ENCODE measurements at regions not wholly inside any gene's neighbourhood (a gene's known extent, or its start where the extent isn't known, plus 50 kb on each side); places are given as distances from the start of the nearest gene placed in this dataset.
"Not testable (repeated sequence)": the region's sequence is repeated elsewhere in the genome, so short reads cannot be mapped to it uniquely, and the experiment has no call there.

- Histone ChIP-seq H3K4me2 (ENCODE audit: insufficient read depth, low read length) (no peak overlapping the region), H3K4me3 (ENCODE audit: insufficient read depth, low read length) (no peak overlapping the region), H3K4me1 (ENCODE audit: insufficient read depth, low read length) (no peaks in the 10 kb centered on the region), H3K79me2 (ENCODE audit: insufficient read depth, low read length) (no peaks in the 10 kb centered on the region), H3K27ac (ENCODE audit: low read depth, low read length) (no peak overlapping the region), H3K36me3 (ENCODE audit: insufficient read depth, low read length) (no peaks in the 10 kb centered on the region), H3K9me3 (ENCODE audit: low read depth, low read length) (no peaks in the 10 kb centered on the region), H2AFZ (ENCODE audit: low read length) (no peak overlapping the region), H4K20me1 (ENCODE audit: insufficient read depth, low read length) (no peaks in the 10 kb centered on the region), H3K27me3 (ENCODE audit: insufficient read depth, low read length) (no peaks in the 10 kb centered on the region)
- DNase-seq (ENCODE audit: insufficient read length, low spot score, missing footprints) = no peak
- no peak for TF ChIP-seq CTCF (IDR thresholded peaks at IDR 0.05; ENCODE audit: extremely low read depth, low read depth, low read length)
These were observed 64.8 kb upstream of the TBC1D3K start for GRCh38 chr17:37859451-37859850.

DNA sequence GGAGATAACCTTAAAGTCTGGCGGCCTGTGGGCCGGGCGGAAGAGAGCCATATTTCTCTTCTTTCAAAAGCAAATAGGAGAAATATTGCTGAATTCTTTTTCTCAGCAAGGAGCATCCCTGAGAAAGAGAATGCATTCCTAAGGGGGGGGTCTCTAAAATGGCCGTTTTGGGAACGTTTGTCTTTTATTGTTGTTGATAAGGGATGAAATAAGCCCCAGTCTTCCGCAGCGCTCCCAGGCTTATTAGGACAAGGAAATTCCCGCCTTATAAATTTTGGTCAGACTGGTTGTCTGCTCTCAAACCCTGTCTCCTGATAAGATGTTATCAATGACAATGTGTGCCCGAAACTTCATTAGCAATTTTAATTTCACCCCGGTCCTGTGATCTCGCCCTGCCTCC, 65.8 kb upstream of the TBC1D3K start:
- H3K9me3 ChIP-seq (ENCODE audit: low read depth, low read length); H3K36me3 ChIP-seq (ENCODE audit: insufficient read depth, low read length); H4K20me1 ChIP-seq (ENCODE audit: insufficient read depth, low read length); H3K79me2 ChIP-seq (ENCODE audit: insufficient read depth, low read length); H3K4me2 ChIP-seq (ENCODE audit: insufficient read depth, low read length); H3K27me3 ChIP-seq (ENCODE audit: insufficient read depth, low read length); H3K4me3 ChIP-seq (ENCODE audit: insufficient read depth, low read length); H3K27ac ChIP-seq (ENCODE audit: low read depth, low read length); H2AFZ ChIP-seq (ENCODE audit: low read length); H3K4me1 ChIP-seq (ENCODE audit: insufficient read depth, low read length); DNase-seq (ENCODE audit: insufficient read length, low spot score, missing footprints): not testable (repeated sequence)

- Histone ChIP-seq H3K79me2 (ENCODE audit: insufficient read depth, low read length) (no peaks in the 10 kb centered on the region), H4K20me1 (ENCODE audit: insufficient read depth, low read length) (no peaks in the 10 kb centered on the region), H3K27ac (ENCODE audit: low read depth, low read length) (no peak overlapping the region), H3K4me3 (ENCODE audit: insufficient read depth, low read length) (no peak overlapping the region), H3K9me3 (ENCODE audit: low read depth, low read length) (no peaks in the 10 kb centered on the region), H3K27me3 (ENCODE audit: insufficient read depth, low read length) (no peaks in the 10 kb centered on the region), H3K36me3 (ENCODE audit: insufficient read depth, low read length) (no peaks in the 10 kb centered on the region), H2AFZ (ENCODE audit: low read length) (no peak overlapping the region), H3K4me2 (ENCODE audit: insufficient read depth, low read length) (no peak overlapping the region), H3K4me1 (ENCODE audit: insufficient read depth, low read length) (no peaks in the 10 kb centered on the region)
- TF ChIP-seq CTCF (IDR thresholded peaks at IDR 0.05; ENCODE audit: extremely low read depth, low read depth, low read length) = no peak
- no peak for DNase-seq (ENCODE audit: insufficient read length, low spot score, missing footprints)
These were observed 68.0 kb upstream of the TBC1D3K start for GRCh38 chr17:37856245-37856644.

DNA sequence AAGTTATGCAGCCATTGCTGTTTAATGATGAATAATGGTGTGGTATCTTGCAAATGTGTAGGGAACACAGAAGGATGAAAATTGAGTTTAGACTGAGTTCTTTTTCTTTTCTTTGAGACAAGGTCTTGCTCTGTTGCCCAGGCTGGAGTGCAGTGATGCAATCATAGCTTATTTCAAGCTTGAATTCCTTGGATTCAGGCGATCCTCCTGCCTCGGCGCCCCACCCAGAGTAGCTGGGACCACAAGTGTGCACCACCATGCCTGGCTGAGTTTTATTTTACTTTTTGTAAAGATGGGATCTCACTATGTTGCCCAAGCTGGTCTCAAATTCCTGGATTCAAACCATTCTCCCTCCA, 74.6 kb upstream of the TBC1D3K start:
- no peaks in the 10 kb centered on the region for H3K27me3 ChIP-seq (ENCODE audit: insufficient read depth, low read length)
- H3K36me3 ChIP-seq (ENCODE audit: insufficient read depth, low read length) = no peaks in the 10 kb centered on the region
- no peak overlapping the region for H3K4me2 ChIP-seq (ENCODE audit: insufficient read depth, low read length)
- no peak overlapping the region for H2AFZ ChIP-seq (ENCODE audit: low read length)
- no peaks in the 10 kb centered on the region for H4K20me1 ChIP-seq (ENCODE audit: insufficient read depth, low read length)
- H3K4me3 ChIP-seq (ENCODE audit: insufficient read depth, low read length) = no peak overlapping the region
- H3K9me3 ChIP-seq (ENCODE audit: low read depth, low read length) = no peaks in the 10 kb centered on the region
- no peak for TF ChIP-seq CTCF (IDR thresholded peaks at IDR 0.05; ENCODE audit: extremely low read depth, low read depth, low read length)
- H3K79me2 ChIP-seq (ENCODE audit: insufficient read depth, low read length) = no peaks in the 10 kb centered on the region
- no peaks in the 10 kb centered on the region for H3K4me1 ChIP-seq (ENCODE audit: insufficient read depth, low read length)
- no peak overlapping the region for H3K27ac ChIP-seq (ENCODE audit: low read depth, low read length)
- no peak for DNase-seq (ENCODE audit: insufficient read length, low spot score, missing footprints)
